Type B pancreatic cell (in vitro differentiated cells): ENCODE measurements at regions not wholly inside any gene's neighbourhood (a gene's known extent, or its start where the extent isn't known, plus 50 kb on each side); places are given as distances from the start of the nearest gene placed in this dataset.

ENCODE experiments used
- DNase-seq: peaks from one replicate; pipeline ENCODE4 v3.0.0; 2021; ENCODE audit warnings: mixed read lengths; ENCODE audit not compliant: unreplicated experiment; ENCODE audit errors: extremely low spot score
- H3K27ac Mint-ChIP-seq: 2 replicates; pipeline ENCODE4 v1.8.0; 2021; ENCODE audit warnings: mild to moderate bottlenecking, mixed read lengths
- H3K27me3 Mint-ChIP-seq: 2 replicates; pipeline ENCODE4 v1.8.0; 2021; ENCODE audit warnings: mixed read lengths
- H3K36me3 Mint-ChIP-seq: 2 replicates; pipeline ENCODE4 v1.8.0; 2021; ENCODE audit warnings: mixed read lengths
- H3K4me1 Mint-ChIP-seq: one replicate; pipeline ENCODE4 v1.8.0; 2021; ENCODE audit warnings: mixed read lengths; ENCODE audit not compliant: unreplicated experiment
- H3K4me3 Mint-ChIP-seq: 2 replicates; pipeline ENCODE4 v1.8.0; 2021; ENCODE audit warnings: mild to moderate bottlenecking, mixed read lengths
- H3K9me3 Mint-ChIP-seq: 2 replicates; pipeline ENCODE4 v1.8.0; 2021; ENCODE audit warnings: mixed read lengths
- CTCF ChIP-seq: fragments of 200-600 bp; sonication (generic); conservative IDR thresholded peaks from 2 replicates; pipeline ENCODE4 v1.5.0; 2021; ENCODE audit warnings: antibody characterized with exemption, mild to moderate bottlenecking

- DNase-seq = no peak
- H3K4me1 Mint-ChIP-seq = peaks cover 10% of the 10 kb centered on the region
- H3K4me3 Mint-ChIP-seq = no peak overlapping the region
- no peaks in the 10 kb centered on the region for H3K9me3 Mint-ChIP-seq
- no peak overlapping the region for H3K27ac Mint-ChIP-seq
- no peaks in the 10 kb centered on the region for H3K36me3 Mint-ChIP-seq
- H3K27me3 Mint-ChIP-seq = no peaks in the 10 kb centered on the region
- no peak for TF ChIP-seq CTCF
These were observed 131.9 kb upstream of the CPM start for GRCh38 chr12:69064734-69065443.

GRCh38 chr12:69065775-69066174, 132.8 kb upstream of the CPM start:
- TF ChIP-seq CTCF = no peak
- DNase-seq = no peak
- Mint-ChIP-seq H3K36me3 (no peaks in the 10 kb centered on the region), H3K27ac (peak overlapping the region; percentile 10), H3K9me3 (no peaks in the 10 kb centered on the region), H3K4me3 (no peak overlapping the region), H3K4me1 (peaks cover 10% of the 10 kb centered on the region), H3K27me3 (no peaks in the 10 kb centered on the region)

- no peak for TF ChIP-seq CTCF
- Mint-ChIP-seq H3K36me3 (no peaks in the 10 kb centered on the region), H3K4me1 (peaks cover 10% of the 10 kb centered on the region), H3K9me3 (no peaks in the 10 kb centered on the region), H3K4me3 (no peak overlapping the region), H3K27ac (peak overlapping the region; percentile 25), H3K27me3 (no peaks in the 10 kb centered on the region)
- DNase-seq = no peak
These were observed 133.8 kb upstream of the CPM start for GRCh38 chr12:69066492-69067373.

- Mint-ChIP-seq H3K36me3 (no peaks in the 10 kb centered on the region), H3K4me1 (peaks cover 6% of the 10 kb centered on the region), H3K4me3 (no peak overlapping the region)
These were observed 134.7 kb upstream of the CPM start for GRCh38 chr12:69067713-69068112.

GRCh38 chr12:69068448-69068847, 135.5 kb upstream of the CPM start:
- no peak overlapping the region for H3K4me3 Mint-ChIP-seq
- no peak for DNase-seq
- no peak for TF ChIP-seq CTCF
- H3K9me3 Mint-ChIP-seq = no peaks in the 10 kb centered on the region
- peak overlapping the region; percentile 57 for H3K27ac Mint-ChIP-seq
- H3K36me3 Mint-ChIP-seq = no peaks in the 10 kb centered on the region
- H3K27me3 Mint-ChIP-seq = no peaks in the 10 kb centered on the region
- peaks cover 6% of the 10 kb centered on the region for H3K4me1 Mint-ChIP-seq

More at GRCh38 chr12:69067713-69068112, 134.7 kb upstream of the CPM start:
- no peaks in the 10 kb centered on the region for H3K9me3 Mint-ChIP-seq
- TF ChIP-seq CTCF = no peak
- H3K27me3 Mint-ChIP-seq = no peaks in the 10 kb centered on the region
- no peak for DNase-seq
- peak overlapping the region; percentile 25 for H3K27ac Mint-ChIP-seq
